H7 (cell line): ENCODE measurements at regions not wholly inside any gene's neighbourhood (a gene's known extent, or its start where the extent isn't known, plus 50 kb on each side); places are given as distances from the start of the nearest gene placed in this dataset.
"Not testable (repeated sequence)": the region's sequence is repeated elsewhere in the genome, so short reads cannot be mapped to it uniquely, and the experiment has no call there.

Experiments used
- DNase-seq: peaks from one replicate; pipeline ENCODE4 v3.0.0; 2012
- H3K27me3 ChIP-seq: 2 replicates; pipeline ENCODE4 v1.6.0; 2011; ENCODE audit warnings: mild to moderate bottlenecking, low read length; ENCODE audit not compliant: control insufficient read depth, insufficient read depth
- H3K36me3 ChIP-seq: replicated peaks from 2 replicates; pipeline ENCODE4 v1.5.1; 2011; ENCODE audit warnings: low read length; ENCODE audit not compliant: control insufficient read depth, insufficient read depth
- H3K4me3 ChIP-seq: 2 replicates; pipeline ENCODE4 v1.5.1; 2011; ENCODE audit warnings: low read depth, mild to moderate bottlenecking, control low read depth, low read length, moderate library complexity; ENCODE audit not compliant: insufficient read depth

DNA sequence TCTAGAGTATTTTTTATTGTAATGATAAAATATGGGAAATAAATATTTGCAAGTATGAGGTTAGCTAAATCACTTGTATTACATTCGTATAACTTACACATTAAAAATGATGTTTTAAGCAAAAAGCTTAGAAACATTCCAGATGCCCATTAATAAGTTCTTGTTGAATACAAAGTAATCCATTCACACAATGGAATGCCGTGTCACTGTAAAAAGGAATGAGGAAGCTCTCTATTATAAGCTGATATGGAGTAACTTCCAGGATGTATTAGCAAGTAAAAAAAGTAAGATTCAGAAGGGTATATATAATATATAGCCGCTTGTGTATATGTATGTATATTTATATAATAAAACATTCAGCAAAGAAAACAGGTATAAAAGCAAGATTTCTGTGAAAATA, 412.8 kb upstream of the MTPN start:
- no peak for DNase-seq
- H3K4me3 ChIP-seq: no peak overlapping the region
- no peaks in the 10 kb centered on the region for H3K27me3 ChIP-seq
- no peaks in the 10 kb centered on the region for H3K36me3 ChIP-seq

DNA sequence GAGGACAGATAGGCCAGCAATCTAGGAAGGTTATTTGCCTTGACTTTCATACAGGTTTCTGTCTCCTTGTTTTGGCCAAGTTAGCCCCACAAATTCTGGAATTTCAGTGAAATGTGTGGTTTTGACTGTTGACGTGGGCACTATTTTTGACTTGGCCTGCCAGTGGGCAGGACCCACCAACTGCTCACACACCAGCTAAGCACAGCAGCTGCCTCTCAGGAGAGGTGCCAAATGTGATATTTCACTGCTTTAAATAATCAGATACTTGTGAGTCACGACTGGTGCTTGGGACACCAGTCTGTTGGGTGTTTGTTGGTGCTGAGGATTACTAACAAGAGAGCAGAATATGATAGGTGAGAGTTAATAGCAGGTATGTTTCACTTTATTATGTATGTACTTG, 409.7 kb upstream of the MTPN start:
- H3K4me3 ChIP-seq: no peak overlapping the region
- H3K27me3 ChIP-seq: no peaks in the 10 kb centered on the region
- no peak for DNase-seq
- no peaks in the 10 kb centered on the region for H3K36me3 ChIP-seq

- DNase-seq, H3K27me3 ChIP-seq: not testable (repeated sequence)
These were observed 394.2 kb upstream of the MTPN start for GRCh38 chr7:136371409-136371808.

GRCh38 chr7:136370137-136370536, 393.0 kb upstream of the MTPN start:
- no peaks in the 10 kb centered on the region for H3K27me3 ChIP-seq

More at GRCh38 chr7:136371409-136371808, 394.2 kb upstream of the MTPN start:
- H3K36me3 ChIP-seq, H3K4me3 ChIP-seq: not testable (repeated sequence)

DNA sequence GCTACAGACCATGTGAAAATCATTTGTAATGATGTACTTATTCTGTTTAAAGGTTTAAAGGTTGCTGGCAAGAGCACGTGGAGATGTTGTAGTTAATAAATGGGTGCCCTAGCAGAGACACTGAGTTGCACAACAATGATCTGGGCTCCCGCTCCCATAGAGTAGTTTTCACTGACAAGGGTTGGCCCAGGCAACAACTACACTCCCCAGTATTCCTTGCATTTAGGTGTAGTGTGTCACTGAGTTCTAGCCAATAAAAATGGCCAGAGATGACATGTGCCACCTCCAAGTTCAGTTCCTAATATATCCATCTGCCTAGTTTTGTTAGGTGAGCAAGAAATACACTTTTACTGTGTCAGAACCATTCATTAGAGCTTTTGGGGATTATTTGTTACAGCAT, 392.1 kb upstream of the MTPN start:
- no peak for DNase-seq
- H3K27me3 ChIP-seq: no peaks in the 10 kb centered on the region
- no peak overlapping the region for H3K4me3 ChIP-seq
- no peaks in the 10 kb centered on the region for H3K36me3 ChIP-seq

More at GRCh38 chr7:136370137-136370536, 393.0 kb upstream of the MTPN start:
- H3K4me3 ChIP-seq: no peak overlapping the region
- no peaks in the 10 kb centered on the region for H3K36me3 ChIP-seq
- no peak for DNase-seq

GRCh38 chr7:136359333-136359903, 382.3 kb upstream of the MTPN start:
- no peak for DNase-seq
- H3K36me3 ChIP-seq: no peaks in the 10 kb centered on the region
- H3K4me3 ChIP-seq: no peak overlapping the region
- no peaks in the 10 kb centered on the region for H3K27me3 ChIP-seq

DNA sequence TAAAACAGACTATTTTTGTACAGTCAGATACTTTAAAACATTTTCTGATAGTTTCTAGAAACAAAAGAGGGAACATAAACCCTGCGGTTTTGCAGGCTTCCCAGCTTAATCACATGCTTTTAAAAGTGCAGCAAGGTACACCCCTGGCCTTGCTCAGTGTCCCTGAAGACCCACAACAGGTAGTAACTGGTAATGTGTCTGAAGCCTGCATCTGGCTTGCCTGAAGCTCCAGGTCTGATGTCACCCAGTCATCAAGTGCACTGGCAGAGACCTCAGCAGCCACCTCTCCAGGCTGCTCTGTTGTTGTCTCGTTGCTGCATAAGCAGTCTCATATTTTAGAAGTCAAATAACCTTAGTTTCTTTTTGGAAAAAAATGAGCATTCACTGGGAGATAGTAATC, 376.1 kb upstream of the MTPN start:
- no peak for DNase-seq
- H3K27me3 ChIP-seq: no peaks in the 10 kb centered on the region
- no peaks in the 10 kb centered on the region for H3K36me3 ChIP-seq
- H3K4me3 ChIP-seq: no peak overlapping the region

DNA sequence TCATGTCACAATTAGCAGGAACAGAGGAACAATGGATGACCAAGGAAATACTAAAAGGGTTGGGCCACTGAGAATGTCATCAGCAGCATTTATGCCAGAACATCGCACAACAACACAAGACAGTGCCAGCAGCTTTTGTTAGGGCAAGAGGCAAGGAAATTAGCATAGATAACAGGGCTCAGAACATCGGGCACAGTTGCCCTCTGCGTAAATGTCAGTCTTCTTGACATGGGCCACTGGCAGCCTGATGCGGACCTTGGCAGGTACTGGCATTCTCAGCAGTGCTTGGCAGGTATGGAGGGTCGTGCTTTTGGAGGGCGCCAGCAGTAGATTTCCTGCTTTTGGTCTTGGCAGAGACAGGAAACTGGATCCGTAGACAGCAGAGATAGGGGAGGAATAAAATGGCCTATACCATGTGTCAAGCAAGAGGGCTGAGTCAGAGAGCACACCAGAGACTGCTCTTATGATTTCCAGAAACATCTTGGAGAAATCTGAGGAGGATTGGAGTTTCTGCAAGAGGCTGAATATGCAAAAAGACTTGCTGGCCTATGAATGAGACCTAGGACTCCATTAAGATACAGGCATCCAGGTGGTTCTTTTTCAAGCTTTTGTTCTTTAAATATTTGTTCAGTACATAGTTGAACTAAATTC, 371.5 kb upstream of the MTPN start:
- H3K4me3 ChIP-seq: no peak overlapping the region
- no peaks in the 10 kb centered on the region for H3K27me3 ChIP-seq
- DNase-seq: no peak
- H3K36me3 ChIP-seq: no peaks in the 10 kb centered on the region

DNA sequence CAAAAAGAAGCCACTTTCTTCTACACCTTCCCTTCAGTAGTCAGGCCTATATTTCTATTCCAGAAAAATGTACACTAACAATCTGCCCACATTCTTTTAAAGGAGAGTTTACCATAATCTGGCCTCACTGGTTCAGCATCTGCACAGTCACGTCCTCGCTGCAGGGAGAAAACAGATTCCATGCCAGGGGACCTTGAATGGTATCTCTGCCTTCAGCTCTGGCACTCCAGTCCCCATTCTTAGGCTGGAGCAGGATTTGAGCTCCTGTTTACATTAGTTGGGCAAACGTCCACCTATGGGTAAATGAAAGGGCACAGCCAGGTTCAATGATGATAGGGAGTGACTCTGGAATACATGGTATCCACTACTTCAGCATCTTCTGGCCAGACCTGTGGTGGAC, 371.0 kb upstream of the MTPN start:
- Histone ChIP-seq H3K36me3 (no peaks in the 10 kb centered on the region), H3K27me3 (no peaks in the 10 kb centered on the region), H3K4me3 (no peak overlapping the region)
- no peak for DNase-seq

DNA sequence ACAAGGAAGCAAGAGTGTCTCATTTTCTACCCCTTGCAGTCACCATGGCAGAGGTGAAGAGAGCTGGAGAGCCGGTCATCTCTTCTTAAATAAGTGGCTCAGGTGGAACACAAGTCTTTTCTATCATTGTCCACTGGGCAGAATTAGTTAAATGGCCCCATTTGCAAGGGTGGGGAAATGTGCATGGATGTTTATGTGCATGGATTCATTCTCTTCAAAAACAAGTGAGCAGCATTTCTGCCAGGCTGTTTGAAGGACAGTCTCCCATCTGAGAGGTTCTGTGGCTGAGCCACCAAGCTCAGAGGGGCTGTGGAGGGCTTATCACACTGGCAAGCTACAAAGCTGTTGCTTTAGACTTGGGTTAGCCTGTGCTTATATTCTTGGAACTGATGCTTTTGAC, 370.3 kb upstream of the MTPN start:
- no peak for DNase-seq
- Histone ChIP-seq H3K27me3 (no peaks in the 10 kb centered on the region), H3K36me3 (no peaks in the 10 kb centered on the region), H3K4me3 (no peak overlapping the region)

DNA sequence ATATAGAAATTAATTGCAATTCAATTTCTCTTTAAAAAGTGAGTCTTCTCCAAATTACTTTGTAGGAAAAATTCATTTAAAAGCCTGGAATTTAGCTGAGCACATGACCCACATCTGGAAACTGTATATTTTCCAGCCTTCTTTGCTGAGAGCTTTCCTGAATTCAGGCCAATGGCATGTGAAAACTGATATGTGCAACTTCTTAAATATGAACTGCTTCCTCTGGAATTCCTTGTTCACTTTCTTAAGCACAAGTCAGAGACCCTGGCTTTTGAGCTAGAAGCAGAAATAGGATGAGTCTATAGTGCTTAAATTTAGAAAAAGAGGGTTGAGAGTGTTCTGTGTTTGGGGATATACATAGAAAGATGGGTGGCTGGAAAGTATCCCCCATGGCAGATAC, 365.1 kb upstream of the MTPN start:
- DNase-seq: no peak
- H3K36me3 ChIP-seq: no peaks in the 10 kb centered on the region

GRCh38 chr7:136339464-136339863, 362.3 kb upstream of the MTPN start:
- DNase-seq: no peak
- Histone ChIP-seq H3K36me3 (no peaks in the 10 kb centered on the region), H3K4me3 (no peak overlapping the region), H3K27me3 (no peaks in the 10 kb centered on the region)

More for the DNA sequence above, 365.1 kb upstream of the MTPN start:
- no peak overlapping the region for H3K4me3 ChIP-seq
- no peaks in the 10 kb centered on the region for H3K27me3 ChIP-seq

DNA sequence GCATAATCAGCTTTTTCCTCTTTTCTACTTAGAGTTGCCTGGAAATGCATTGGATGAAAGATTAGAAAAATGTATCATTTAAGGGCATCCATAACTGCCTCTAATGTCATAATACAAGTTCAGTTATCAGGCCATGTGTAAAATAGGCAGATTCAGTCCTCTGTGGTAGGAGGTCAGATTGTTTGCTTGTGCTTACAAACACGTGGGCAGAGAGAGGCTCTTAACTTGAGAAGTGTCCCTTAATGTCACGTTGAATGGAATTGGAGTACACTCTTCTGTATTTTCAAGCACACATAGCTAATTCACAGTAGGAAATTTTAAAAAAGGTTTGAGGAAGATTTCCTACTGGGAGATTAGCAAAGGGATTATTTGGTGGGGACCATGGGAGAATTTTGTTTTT, 359.8 kb upstream of the MTPN start:
- no peaks in the 10 kb centered on the region for H3K27me3 ChIP-seq
- no peak for DNase-seq
- H3K36me3 ChIP-seq: no peaks in the 10 kb centered on the region
- H3K4me3 ChIP-seq: no peak overlapping the region

GRCh38 chr7:136333636-136334035, 356.5 kb upstream of the MTPN start:
- H3K27me3 ChIP-seq: no peaks in the 10 kb centered on the region
- no peak overlapping the region for H3K4me3 ChIP-seq
- H3K36me3 ChIP-seq: no peaks in the 10 kb centered on the region
- DNase-seq: no peak

GRCh38 chr7:136326045-136326609, 349.0 kb upstream of the MTPN start:
- no peak overlapping the region for H3K4me3 ChIP-seq
- H3K36me3 ChIP-seq: no peaks in the 10 kb centered on the region
- no peak for DNase-seq
- H3K27me3 ChIP-seq: no peaks in the 10 kb centered on the region
